Panc1 (cell line): ENCODE measurements at regions not wholly inside any gene's neighbourhood (a gene's known extent, or its start where the extent isn't known, plus 50 kb on each side); places are given as distances from the start of the nearest gene placed in this dataset.

ENCODE experiments used
- ATAC-seq: fragments of 200-7000 bp; cut with Tn5 transposase; 2 replicates; pipeline ENCODE4 v1.9.1; 2020; ENCODE audit warnings: mild to moderate bottlenecking, moderate library complexity
- BruUV-seq: library from RNA; stranded (reverse); fragments of 400-500 nt; replicated peaks from 2 replicates; lab custom pipeline; 2021; lab: Mats Ljungman, UMichigan
- CTCF ChIA-PET: fragments of 300-600 bp; sonication (Branson Sonifier 250); formaldehyde crosslinking; loops from one replicate; lab custom pipeline; 2022; ENCODE audit warnings: antibody characterized with exemption; lab: Charles Lee
- POLR2A ChIA-PET: fragments of 300-600 bp; sonication (Branson Sonifier 250); formaldehyde crosslinking; loops from one replicate; lab custom pipeline; 2022; ENCODE audit warnings: antibody characterized with exemption; lab: Charles Lee
- DNase-seq: peaks from one replicate; pipeline ENCODE4 v3.0.0-alpha.2; 2010; ENCODE audit warnings: low read depth, low spot score
- H3K27ac ChIP-seq: 2 replicates; pipeline ENCODE4 v1.5.1; 2011; ENCODE audit warnings: mild to moderate bottlenecking, low read length, inconsistent platforms
- H3K27me3 ChIP-seq: fragments of 200-500 bp; sonication (Bioruptor generic); 2 replicates; pipeline ENCODE4 v1.6.0; 2014; ENCODE audit warnings: low read length, inconsistent platforms; ENCODE audit not compliant: control insufficient read depth, insufficient read depth
- H3K36me3 ChIP-seq: fragments of 200-500 bp; sonication (Bioruptor generic); 2 replicates; pipeline ENCODE4 v1.5.1; 2014; ENCODE audit warnings: inconsistent platforms, mild to moderate bottlenecking, low read length, moderate library complexity; ENCODE audit not compliant: control insufficient read depth, insufficient read depth
- H3K4me1 ChIP-seq: 2 replicates; pipeline ENCODE4 v1.5.1; 2011; ENCODE audit warnings: inconsistent platforms, mild to moderate bottlenecking, low read length, moderate library complexity; ENCODE audit not compliant: control insufficient read depth, insufficient read depth
- H3K4me3 ChIP-seq, 2 experiments: 2 replicates each; pipeline ENCODE4 v1.5.1; 2011 to 2012; ENCODE audit warnings: low read depth in 2 of 2, low read length in 2 of 2, mild to moderate bottlenecking in 2 of 2, inconsistent platforms in 1 of 2, moderate library complexity in 1 of 2
- H3K9me3 ChIP-seq: fragments of 200-500 bp; sonication (Bioruptor generic); 2 replicates; pipeline ENCODE4 v1.5.1; 2014; ENCODE audit warnings: low read depth, mild to moderate bottlenecking, inconsistent platforms, low read length, moderate library complexity; ENCODE audit not compliant: control insufficient read depth, insufficient read depth
- CTCF ChIP-seq: fragments of 450-650 bp; IDR thresholded peaks from 2 replicates; pipeline ENCODE4 v1.5.1; 2017; ENCODE audit warnings: mild to moderate bottlenecking
- POLR2AphosphoS5 ChIP-seq: IDR thresholded peaks from 2 replicates; pipeline ENCODE4 v1.6.1; 2012; ENCODE audit warnings: mild to moderate bottlenecking, low read depth, low read length, moderate library complexity
- REST ChIP-seq, 2 experiments: IDR thresholded peaks; 2 replicates each; pipeline ENCODE4 v1.6.1; 2011 to 2012; ENCODE audit warnings: low read depth in 2 of 2, control low read depth in 1 of 2, low read length in 1 of 2, mild to moderate bottlenecking in 1 of 2, moderate library complexity in 1 of 2; ENCODE audit not compliant: insufficient read depth in 1 of 2
- SIN3A ChIP-seq: IDR thresholded peaks from 2 replicates; pipeline ENCODE4 v1.6.1; 2012; ENCODE audit warnings: low read depth, mild to moderate bottlenecking, low read length, moderate library complexity, borderline replicate concordance; ENCODE audit not compliant: insufficient read depth
- TCF7L2 ChIP-seq: IDR thresholded peaks from 2 replicates; pipeline ENCODE4 v1.6.1; 2011; ENCODE audit warnings: mild to moderate bottlenecking, low read depth, low read length, inconsistent platforms
- in situ Hi-C: cut with HindIII; loops from 2 replicates; pipeline ENCODE4 v1.10.0; 2016; ENCODE audit warnings: low sequenced_read_pairs, low pct_unique_long_range_greater_than_20kb
- intact Hi-C: fragments of 100-400 bp; cut with micrococcal nuclease; formaldehyde crosslinking; loops from one replicate; pipeline ENCODE4 v1.10.0; 2022; ENCODE audit not compliant: unreplicated experiment

- Histone ChIP-seq H3K27me3 (no peaks in the 10 kb centered on the region), H3K36me3 (no peaks in the 10 kb centered on the region), H3K27ac (no peak overlapping the region), H3K4me1 (no peaks in the 10 kb centered on the region), H3K9me3 (no peaks in the 10 kb centered on the region), H3K4me3 (no peak overlapping the region)
- ATAC-seq = no peak
- in situ Hi-C loops (no loop called here), intact Hi-C loops (no loop called here)
- no peak for DNase-seq
- TF ChIP-seq POLR2AphosphoS5 = no peak
- ChIA-PET CTCF (no interaction called here), POLR2A (no interaction called here)
- BruUV-seq = no TSS peak
Observed at GRCh38 chr18:53906681-53907080, 317.8 kb downstream of the MBD2 start.

- H3K27ac ChIP-seq = no peak overlapping the region
- intact Hi-C loops (no loop called here), in situ Hi-C loops (no loop called here)
- H3K27me3 ChIP-seq = no peaks in the 10 kb centered on the region
- ChIA-PET POLR2A (no interaction called here), CTCF (no interaction called here)
- TF ChIP-seq TCF7L2 (no peak), CTCF (no peak), REST (IDR thresholded peaks at IDR 0.05; ENCODE audit: insufficient read depth in 1 of 2, low read depth in 2 of 2, low read length in 1 of 2) (no peak), POLR2AphosphoS5 (no peak), SIN3A (no peak)
- ATAC-seq = no peak
- no peaks in the 10 kb centered on the region for H3K36me3 ChIP-seq
- no TSS peak for BruUV-seq
- no peaks in the 10 kb centered on the region for H3K4me1 ChIP-seq
- H3K9me3 ChIP-seq = no peaks in the 10 kb centered on the region
- DNase-seq = no peak
- H3K4me3 ChIP-seq = no peak overlapping the region
Observed at GRCh38 chr18:53894675-53895442, 329.6 kb downstream of the MBD2 start.

GRCh38 chr18:53887447-53887846, 337.0 kb downstream of the MBD2 start:
- BruUV-seq = no TSS peak

More at GRCh38 chr18:53887447-53887846, 337.0 kb downstream of the MBD2 start:
- ChIA-PET POLR2A (no interaction called here), CTCF (no interaction called here)
- Histone ChIP-seq H3K27me3 (no peaks in the 10 kb centered on the region), H3K36me3 (no peaks in the 10 kb centered on the region), H3K4me1 (no peaks in the 10 kb centered on the region), H3K4me3 (no peak overlapping the region), H3K27ac (no peak overlapping the region), H3K9me3 (no peaks in the 10 kb centered on the region)
- intact Hi-C loops (no loop called here), in situ Hi-C loops (no loop called here)
- TF ChIP-seq SIN3A (no peak), REST (IDR thresholded peaks at IDR 0.05; ENCODE audit: insufficient read depth in 1 of 2, low read depth in 2 of 2, low read length in 1 of 2) (no peak), POLR2AphosphoS5 (no peak), CTCF (no peak), TCF7L2 (no peak)
- no peak for ATAC-seq
- no peak for DNase-seq
